HG03095 (cell line): ENCODE measurements at regions not wholly inside any gene's neighbourhood (a gene's known extent, or its start where the extent isn't known, plus 50 kb on each side); places are given as distances from the start of the nearest gene placed in this dataset.

Source experiments
- ATAC-seq: cut with Tn5 transposase; IDR thresholded peaks from one replicate; pipeline ENCODE4 v1.9.1; 2021; ENCODE audit warnings: moderate library complexity; ENCODE audit not compliant: unreplicated experiment

DNA sequence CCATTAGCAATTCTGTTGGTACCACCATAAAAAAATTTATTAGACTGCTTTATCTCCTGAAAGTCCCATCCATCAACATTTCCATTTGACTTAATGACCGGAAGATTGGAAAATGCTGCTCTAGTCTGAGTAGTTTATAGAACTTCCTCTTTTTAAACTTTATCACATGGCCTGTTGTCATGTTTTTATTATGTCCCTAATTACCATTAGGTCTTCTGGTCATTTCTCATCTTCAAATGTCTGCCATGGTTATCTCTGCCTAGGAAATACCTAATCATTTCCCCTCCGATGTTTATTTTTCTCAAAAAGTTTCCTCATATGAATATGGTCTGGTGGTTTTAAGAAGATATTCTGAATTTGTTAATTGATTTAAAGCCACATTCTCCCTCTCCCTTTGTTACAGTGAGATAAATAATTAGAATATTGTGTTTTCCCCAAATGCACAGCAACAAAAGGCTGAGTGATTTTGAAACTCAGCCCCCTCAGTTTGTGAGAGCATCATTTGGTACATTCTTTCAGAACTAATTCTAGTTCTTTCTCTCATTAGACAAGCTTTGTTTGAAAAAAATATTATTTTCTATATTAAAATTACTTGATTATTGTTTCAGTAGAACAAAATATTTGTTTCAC is 317.1 kb upstream of the ST6GAL2 start:
- no peak for ATAC-seq

DNA sequence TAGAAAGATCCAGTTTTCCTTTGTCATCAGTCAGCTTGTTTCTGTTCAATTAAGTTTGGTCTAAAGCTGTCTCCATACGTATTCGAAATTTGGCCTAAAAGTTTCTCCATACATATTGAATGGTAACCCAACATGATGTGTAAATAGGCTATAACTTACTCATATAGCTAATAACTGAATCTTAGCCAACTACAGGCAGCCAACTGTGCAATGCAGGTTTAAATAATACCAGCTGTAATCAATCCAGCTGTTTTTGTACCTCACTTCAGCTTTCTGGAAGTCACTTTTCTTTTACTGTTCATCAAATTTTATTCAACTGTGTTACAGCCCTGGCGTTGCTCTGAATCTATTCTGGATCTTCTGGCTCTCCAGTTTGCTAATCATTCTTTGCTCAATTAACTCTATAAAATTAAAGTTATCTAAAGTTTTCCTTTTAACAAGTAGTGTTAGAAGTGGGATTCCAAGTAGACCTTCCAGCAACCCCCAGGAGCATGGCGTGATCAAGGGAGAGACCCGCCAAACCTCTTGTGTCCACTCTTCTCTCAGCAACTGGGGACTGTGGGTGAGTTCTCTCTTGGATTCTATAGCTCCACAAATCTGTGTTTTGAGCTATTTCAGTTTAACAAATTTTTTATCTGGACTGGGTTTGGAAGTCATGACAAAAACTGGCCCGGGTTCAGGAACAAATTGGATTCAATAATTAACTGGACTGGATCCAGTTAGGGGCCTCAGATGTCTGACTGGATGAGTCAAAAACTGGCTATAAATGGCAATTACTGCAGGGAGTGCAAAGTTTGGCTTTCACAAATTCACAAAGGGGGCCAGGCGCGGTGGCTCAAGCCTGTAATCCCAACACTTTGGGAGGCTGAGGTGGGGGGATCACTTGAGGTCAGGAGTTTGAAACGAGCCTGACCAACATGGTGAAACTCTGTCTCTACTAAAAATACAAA is 329.7 kb upstream of the ST6GAL2 start:
- ATAC-seq: no peak

DNA sequence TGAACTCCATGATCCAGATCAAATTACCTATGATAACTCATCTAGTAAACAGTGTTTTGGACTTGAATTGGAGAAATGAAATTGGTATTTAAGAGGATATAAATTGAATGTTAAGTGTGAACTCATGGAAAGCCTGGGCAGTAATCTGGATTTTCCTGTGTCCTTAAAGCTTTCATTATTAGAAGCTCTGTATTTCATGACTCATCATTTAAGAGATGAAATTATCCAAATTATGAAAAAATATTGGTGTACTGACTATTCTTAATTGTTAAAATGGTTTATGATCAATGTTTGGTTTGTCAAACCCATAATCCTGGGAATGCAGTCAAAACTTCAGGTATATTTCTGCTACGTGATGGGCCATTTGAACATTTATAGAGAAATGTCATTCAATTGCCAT is 332.2 kb upstream of the ST6GAL2 start:
- no peak for ATAC-seq

DNA sequence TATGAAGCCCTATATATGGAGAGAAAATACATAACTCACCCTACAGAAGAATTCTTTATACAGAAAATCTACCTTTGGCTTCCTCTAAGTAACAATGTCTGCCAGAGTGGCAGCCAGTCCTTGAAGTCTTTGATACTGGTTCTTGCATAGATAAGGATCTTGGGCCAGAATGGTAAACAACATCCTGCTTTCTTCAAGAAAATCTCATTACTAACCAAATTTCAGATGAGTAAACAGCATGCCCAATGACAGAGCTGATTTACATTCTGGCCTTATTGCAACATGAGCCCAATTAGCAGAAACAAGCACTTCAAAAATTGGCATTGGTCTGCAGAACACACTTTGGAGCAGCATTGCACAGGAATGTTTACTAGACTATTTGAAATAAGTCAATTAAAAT is 336.5 kb upstream of the ST6GAL2 start:
- ATAC-seq: no peak

DNA sequence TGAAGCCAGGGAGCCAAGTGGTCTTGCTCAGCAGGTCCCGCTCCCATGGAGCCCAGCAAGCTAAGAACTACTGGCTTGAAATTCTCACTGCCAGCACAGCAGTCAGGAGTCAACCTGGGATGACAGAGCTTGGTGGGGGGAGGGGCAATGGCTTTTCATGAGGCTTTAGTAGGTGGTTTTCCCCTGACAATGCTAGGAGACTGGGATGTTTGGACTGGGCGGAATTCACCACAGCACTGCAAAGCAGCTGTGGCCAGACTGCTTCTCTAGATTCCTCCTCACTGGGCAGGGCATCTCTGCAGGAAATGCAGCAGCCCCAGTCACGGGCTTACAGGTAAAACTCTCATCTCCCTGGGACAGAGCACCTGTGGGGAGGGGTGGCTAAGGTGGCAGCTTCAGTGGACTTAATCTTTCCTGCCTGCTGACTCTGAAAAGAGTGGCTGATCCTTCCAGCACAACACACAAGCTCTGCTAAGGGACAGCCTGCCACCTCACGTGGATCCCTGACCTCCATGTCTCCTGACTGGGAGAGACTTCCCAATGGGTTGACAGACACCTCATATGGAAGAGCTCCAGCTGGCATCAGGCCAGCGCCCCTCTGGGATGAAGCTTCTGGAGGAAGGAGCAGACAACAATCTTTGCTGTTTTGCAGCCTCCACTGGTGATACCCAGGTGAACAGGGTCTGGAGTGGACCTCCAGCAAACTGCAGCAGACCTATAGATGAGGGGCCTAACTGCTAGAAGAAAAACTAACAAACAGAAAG is 349.7 kb upstream of the ST6GAL2 start:
- no peak for ATAC-seq

DNA sequence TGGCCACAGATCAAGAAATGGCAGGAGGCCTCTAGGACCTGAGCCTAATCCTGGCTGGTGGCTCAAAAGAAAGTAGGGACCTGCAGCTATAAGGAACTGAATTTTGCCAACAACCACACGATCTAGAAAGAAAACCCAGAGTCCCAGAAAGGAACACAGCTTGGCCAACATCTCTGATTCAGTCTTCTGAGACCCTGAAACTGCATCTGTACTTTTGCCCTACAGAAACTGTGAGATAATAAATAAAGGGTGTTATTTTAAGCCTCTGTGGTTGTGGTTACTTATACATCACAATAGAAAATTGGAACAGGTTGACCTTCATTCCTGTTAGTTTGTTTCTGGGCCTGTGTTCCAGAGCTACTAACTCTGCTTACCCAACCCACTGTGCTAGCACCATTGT is 356.8 kb upstream of the ST6GAL2 start:
- ATAC-seq: no peak

DNA sequence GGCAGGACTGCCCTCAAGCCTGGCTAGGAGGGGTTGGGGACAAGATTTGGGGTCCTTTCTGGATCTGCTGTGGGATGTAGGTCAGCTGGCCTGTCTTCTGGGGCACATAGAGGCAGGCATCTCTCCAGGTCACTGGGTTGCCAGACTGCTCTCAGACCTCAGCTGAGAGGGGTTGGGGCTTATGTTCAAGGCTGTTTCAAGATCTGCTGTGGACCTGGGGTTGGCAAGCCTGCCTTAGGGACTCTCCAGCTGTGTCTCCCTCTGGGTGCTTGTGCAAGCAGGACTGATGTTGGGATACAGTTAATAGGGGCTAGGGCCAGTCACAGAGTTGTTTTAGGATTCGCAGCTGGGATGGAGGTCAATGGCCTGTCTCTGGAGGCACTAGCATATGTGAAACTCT is 363.0 kb upstream of the ST6GAL2 start:
- no peak for ATAC-seq

DNA sequence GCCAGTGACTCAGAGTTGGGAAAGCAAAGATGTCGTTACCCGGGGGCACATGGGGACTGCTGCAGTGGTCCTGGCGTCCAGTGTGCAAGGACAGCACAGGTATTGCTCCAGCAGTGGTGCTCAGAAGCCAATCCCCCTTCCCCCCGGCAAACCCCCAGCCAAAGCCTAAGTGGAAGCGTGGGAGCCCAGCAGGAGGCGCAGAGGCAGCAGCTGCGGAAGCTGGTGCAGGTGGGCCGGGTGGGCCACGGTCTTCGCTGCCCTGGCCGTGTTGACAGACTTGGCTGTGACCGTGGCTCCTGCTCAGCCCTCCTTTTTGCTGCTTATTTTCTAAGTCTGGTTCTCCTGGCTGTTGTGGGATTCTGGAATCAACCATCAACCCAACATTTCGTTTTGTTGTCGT is 369.8 kb upstream of the ST6GAL2 start:
- no peak for ATAC-seq

DNA sequence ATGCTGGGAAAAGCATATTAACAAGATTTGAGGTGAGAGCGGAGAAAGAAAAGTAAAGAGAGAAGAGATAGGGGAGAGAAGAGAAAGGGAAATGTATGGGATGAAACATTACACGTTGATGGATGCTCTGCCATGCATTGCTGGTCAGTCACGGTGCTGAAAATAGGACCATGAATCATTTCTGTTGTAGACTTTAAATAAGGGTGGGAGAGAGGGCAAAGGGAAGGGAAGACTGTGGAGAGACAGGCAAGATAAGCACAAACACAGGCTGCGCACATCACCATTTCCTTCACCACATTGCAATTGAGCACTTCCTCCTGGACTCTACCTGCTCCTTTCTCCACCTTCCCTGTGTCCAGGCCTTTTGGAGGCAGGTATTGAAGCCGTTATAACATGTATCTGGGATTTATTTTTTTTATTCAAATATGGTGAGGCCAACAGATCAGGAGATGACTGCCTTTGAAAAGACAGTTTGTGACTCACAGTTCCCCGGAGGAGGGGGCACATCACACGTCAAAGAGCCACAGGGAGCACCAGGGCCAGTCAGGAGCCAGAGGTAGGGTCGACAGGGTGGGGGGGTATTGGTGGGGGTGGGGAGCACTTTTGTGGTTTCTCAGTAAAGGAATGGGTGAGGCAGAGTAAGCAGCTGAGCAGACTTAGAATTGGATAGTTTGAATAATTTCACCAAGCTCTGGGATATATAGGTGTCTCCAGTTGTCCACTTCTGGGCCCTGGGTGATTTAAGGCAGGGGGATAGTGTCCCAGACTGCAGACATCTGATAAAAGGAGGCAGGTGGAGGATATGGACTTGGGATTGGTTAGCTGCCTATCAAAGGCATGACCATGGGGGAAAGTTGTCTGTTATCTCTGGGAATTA is 372.8 kb upstream of the ST6GAL2 start:
- ATAC-seq: no peak

DNA sequence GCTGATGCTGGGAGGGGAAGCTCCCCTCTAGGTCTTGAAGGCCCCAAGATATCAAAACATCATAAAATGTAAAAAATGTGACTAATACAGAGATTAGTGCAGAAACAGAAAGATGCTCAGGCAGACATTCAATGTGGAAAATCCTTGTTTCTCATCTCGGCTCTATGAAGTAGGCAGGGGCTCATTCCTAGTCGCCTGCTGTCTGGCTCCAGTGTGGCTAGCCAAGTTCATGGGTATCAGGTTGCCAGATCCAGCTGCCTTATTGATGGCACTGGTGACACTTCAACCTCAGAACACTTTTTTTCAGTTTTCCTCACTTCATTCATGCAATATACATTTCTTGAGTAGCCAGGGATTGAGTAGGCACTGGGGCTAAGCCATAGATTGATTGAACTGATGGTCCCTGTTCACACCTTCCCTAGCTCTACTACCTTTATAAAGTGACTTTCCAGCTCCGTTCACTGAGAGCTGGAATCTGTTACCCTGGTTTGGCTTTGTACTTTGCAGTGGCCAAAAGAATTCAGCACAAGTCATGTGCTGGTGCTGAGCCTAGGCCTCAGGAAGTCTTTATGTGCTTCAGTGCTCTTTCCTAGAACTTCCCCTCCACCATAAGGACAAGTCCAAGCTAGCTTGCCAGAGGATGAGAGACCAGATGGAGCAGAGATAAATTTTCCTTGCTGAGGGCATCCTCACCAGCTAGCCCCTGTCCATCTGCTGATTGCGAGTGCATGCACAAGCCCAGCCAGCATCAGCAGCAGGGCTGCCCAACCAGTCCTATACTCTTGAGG is 373.6 kb upstream of the ST6GAL2 start:
- no peak for ATAC-seq

DNA sequence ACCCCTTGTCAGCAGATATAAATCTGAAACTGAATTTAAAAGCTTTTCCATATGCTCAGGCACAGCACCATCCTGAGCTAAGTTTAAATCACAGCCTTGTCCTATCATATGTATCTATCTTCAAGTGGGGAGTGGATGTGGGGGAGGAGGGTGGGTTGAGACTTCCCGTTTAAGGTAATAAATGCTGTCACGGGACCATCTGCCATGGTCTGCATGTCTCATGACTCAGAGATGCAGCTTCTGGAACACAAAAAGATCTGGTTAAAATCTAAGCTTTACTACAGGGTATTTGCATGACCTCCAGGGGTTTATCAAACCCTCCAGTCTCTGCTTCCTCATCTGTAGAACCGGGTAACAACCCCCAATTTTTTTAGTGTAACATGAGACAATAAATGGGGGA is 377.7 kb upstream of the ST6GAL2 start:
- no peak for ATAC-seq

DNA sequence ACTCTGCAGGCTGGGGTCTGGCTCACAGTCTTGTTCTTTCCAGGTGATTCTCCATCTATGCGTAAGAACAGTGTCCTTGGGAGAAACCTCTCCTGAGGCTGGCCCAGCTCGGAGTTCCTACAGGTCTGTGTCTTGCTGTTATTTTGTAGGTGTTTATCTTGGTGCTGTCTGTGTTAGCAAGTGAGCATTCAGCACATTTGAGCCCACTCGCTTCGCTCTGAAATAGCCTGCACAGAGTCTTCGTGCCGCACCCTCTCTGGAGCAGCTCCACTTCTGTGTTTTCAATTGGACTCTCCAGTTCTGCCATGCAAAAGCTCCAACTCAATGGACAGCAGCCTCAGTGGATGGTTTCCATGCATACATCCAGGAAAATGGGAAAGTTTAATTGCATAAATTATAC is 378.2 kb upstream of the ST6GAL2 start:
- ATAC-seq: no peak

DNA sequence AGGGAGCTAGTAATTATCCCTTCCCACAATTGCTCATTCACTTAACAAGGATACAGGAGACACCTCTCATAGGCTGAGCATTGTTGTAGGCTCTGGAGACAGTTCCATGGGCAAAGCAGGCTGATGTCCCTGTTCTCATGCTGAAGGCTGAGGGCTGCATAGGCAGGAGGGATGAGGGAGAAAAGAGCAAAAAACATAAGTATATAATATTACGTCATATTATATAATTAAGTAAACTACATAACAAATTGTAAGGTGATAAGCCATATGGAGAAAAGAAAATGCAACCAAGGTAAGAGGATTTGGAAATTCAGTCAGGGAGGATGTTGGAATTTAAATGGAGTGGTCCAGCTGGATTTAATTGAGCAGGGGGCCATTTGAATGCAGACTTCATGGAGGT is 380.6 kb upstream of the ST6GAL2 start:
- ATAC-seq: no peak

DNA sequence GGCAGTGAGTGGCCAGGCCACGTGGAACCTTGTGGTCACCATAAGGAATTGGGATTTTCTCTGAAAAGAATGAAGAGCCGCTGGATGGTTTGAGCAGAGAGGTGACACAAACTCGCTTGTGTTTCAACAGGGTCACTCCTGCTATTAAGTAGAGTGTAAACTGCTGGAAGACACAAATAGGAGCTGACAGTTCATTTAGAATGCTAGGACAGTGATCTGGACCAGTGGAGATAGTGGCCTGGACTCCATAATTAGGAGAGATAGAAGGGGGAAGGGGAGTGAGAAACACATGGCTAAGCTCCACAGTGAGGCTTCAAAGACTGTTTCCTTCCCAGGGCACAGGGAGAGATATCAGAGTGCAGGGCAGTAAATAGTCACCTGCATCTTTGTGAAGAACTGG is 381.1 kb upstream of the ST6GAL2 start:
- ATAC-seq: no peak

DNA sequence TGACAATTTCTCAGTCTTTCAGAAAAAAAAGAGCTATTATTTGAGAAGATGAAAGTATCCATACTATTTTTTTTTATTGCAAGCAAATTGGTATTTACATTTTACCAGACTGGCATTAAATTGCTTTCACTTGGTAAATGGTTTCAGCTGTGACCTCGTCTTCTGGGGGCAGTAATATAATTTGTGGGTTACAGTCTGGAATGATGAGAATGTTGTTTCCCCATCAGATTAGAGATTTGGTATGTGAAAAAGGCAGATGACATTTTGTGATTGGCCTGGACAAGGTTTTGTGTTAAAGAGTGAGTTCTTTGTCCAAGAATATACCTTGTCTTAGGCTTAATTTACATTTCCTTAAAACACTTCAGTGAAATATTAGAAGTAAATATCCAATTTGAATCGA is 390.1 kb upstream of the ST6GAL2 start:
- ATAC-seq: no peak

DNA sequence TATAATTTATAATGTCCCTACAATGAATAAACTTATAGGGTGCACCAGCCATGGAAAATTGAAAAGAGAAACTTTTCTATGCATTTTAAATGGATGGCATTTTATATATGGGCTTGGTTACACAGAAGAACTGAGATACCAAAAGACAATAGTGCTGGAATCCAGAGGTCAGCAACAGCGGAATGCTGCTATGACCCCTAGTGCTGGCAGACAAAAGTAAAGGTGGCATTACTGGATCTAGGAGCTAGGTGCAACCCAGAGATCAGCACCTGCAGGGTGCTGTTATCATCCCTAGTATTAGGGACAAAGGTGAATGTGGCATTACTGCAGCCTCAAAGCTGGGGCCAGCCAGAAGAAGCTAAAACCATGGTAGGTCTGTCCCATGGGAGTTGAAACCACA is 392.7 kb upstream of the ST6GAL2 start:
- ATAC-seq: no peak

DNA sequence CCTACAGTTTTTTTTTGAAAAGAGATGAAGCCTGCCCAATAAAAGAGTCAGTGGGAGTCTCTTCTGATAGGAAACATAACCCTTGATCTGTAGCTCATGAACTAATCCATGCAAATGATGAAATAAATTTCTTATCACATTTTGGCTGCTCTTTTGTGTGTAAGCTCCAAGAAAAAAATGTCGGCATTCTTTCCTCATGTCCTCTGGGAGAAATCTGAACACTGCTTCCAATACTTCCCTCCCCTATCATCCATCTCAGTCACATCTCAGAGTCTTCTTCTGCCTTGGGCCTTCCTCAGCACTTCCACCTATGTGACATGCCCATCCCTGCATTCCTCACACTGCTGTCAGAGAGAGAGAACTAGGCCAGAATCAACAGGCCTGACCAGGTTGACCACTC is 395.7 kb upstream of the ST6GAL2 start:
- no peak for ATAC-seq

DNA sequence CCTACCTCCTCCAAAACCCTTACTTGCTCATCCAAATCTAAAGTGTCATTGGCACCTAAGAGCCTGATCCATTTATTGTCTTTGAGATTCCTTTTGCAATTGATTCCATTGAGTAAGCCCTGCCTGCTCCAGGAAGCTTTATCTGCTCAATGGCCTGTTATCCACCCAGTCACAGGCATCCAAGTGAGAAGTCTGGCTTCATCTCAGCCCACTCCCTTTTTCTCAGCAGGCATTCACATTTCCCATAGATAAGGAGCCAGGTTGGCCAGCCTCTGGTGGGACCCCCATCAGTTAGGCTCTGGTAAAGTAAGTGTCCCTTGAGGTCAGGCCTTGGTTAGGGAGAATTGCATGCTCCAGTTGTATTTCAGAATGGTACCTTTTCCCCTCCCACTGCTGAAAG is 396.2 kb upstream of the ST6GAL2 start:
- no peak for ATAC-seq

DNA sequence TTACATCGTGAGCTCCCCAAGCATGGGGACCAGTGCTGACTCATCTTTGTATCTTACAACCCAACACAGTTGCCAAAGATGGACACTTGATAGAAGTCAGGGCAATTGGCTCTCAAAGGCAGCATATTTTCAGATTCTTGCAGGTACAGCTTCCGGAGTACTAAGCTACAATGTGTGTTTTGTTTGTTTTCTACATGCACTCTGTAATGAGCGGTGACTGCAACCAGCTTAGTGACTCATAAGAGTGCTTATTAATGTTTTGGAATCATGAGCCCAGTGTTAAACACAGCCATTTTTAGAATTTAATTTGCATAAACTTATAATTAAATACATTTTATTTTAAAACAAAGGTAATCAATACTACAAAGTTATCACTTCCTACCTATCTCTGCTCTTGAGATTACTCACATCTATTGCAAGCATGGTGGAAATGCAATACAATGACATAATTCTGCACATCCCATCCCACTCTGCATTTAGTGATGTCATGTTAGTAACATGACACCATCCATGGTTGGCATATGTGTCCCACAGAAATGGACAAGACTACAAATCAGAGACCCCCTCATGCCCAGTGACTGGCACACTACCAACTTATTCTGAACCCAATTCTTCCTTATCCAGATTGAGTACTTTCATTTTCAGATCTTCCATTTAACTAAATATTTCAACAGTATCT is 399.8 kb upstream of the ST6GAL2 start:
- ATAC-seq: no peak
